ENCODE measurements at regions not wholly inside any gene's neighbourhood (a gene's known extent, or its start where the extent isn't known, plus 50 kb on each side); places are given as distances from the start of the nearest gene placed in this dataset.
"Not testable (repeated sequence)": the region's sequence is repeated elsewhere in the genome, so short reads cannot be mapped to it uniquely, and the experiment has no call there.

GRCh38 chr1:203559523-203559922, 65.6 kb downstream of the OPTC start:
- 79% methylated on average over 6 of the region's 6 CpGs for WGBS (ENCODE audit: low lambda C conversion rate, missing lambda C conversion rate)
- Histone ChIP-seq H3K79me2 (no peaks in the 10 kb centered on the region), H4K20me1 (ENCODE audit: insufficient read depth, poor library complexity, severe bottlenecking) (no peaks in the 10 kb centered on the region), H3K27ac (peak overlapping the region; percentile 72), H3K36me3 (replicated peaks; ENCODE audit: insufficient read depth, low read depth) (no peaks in the 10 kb centered on the region), H3K4me3 (no peak overlapping the region), H3K27me3 (no peaks in the 10 kb centered on the region), H3K4me1 (ENCODE audit: insufficient read depth) (peaks cover 32% of the 10 kb centered on the region), H3K9me3 (ENCODE audit: low read depth) (no peaks in the 10 kb centered on the region), H2AFZ (no peak overlapping the region), H3K4me2 (no peak overlapping the region), H3K9me2 (replicated peaks; ENCODE audit: insufficient read depth) (no peaks in the 10 kb centered on the region)
- no peak for TF ChIP-seq EZH2phosphoT487 (IDR thresholded peaks at IDR 0.05; ENCODE audit: low read depth, severe bottlenecking, unreplicated experiment)
- TF ChIP-seq CTCF (IDR thresholded peaks at IDR 0.05; ENCODE audit: poor library complexity): no peak
- TF ChIP-seq EZH2 (IDR thresholded peaks at IDR 0.05; ENCODE audit: borderline replicate concordance): no peak
- no peak for DNase-seq (ENCODE audit: low spot score)

- not testable (repeated sequence) for H3K4me2 ChIP-seq; H3K79me2 ChIP-seq; H3K27ac ChIP-seq; H4K20me1 ChIP-seq (ENCODE audit: insufficient read depth, poor library complexity, severe bottlenecking); DNase-seq (ENCODE audit: low spot score); H3K27me3 ChIP-seq; H2AFZ ChIP-seq; H3K9me3 ChIP-seq (ENCODE audit: low read depth); H3K4me3 ChIP-seq; H3K36me3 ChIP-seq (replicated peaks; ENCODE audit: insufficient read depth, low read depth); H3K9me2 ChIP-seq (replicated peaks; ENCODE audit: insufficient read depth)
- H3K4me1 ChIP-seq (ENCODE audit: insufficient read depth): peaks cover 11% of the 10 kb centered on the region
- WGBS (ENCODE audit: low lambda C conversion rate, missing lambda C conversion rate): 93% methylated on average over 1 of the region's 1 CpG
Observed at GRCh38 chr1:203561761-203562160, 64.9 kb upstream of the ATP2B4 start.

GRCh38 chr1:203563291-203563690, 63.3 kb upstream of the ATP2B4 start:
- no peak overlapping the region for H3K4me2 ChIP-seq
- peaks cover 5% of the 10 kb centered on the region for H3K4me1 ChIP-seq (ENCODE audit: insufficient read depth)
- no peaks in the 10 kb centered on the region for H3K9me2 ChIP-seq (replicated peaks; ENCODE audit: insufficient read depth)
- no peak for DNase-seq (ENCODE audit: low spot score)
- H3K27ac ChIP-seq: no peak overlapping the region
- no peak for TF ChIP-seq EZH2 (IDR thresholded peaks at IDR 0.05; ENCODE audit: borderline replicate concordance)
- H4K20me1 ChIP-seq (ENCODE audit: insufficient read depth, poor library complexity, severe bottlenecking): no peaks in the 10 kb centered on the region
- H3K4me3 ChIP-seq: no peak overlapping the region
- 79% methylated on average over 2 of the region's 2 CpGs for WGBS (ENCODE audit: low lambda C conversion rate, missing lambda C conversion rate)
- H3K27me3 ChIP-seq: no peaks in the 10 kb centered on the region
- H2AFZ ChIP-seq: no peak overlapping the region
- H3K36me3 ChIP-seq (replicated peaks; ENCODE audit: insufficient read depth, low read depth): no peaks in the 10 kb centered on the region
- no peaks in the 10 kb centered on the region for H3K9me3 ChIP-seq (ENCODE audit: low read depth)
- H3K79me2 ChIP-seq: no peaks in the 10 kb centered on the region

- Histone ChIP-seq H3K27me3 (no peaks in the 10 kb centered on the region), H3K9me2 (replicated peaks; ENCODE audit: insufficient read depth) (no peaks in the 10 kb centered on the region), H2AFZ (no peak overlapping the region), H3K36me3 (replicated peaks; ENCODE audit: insufficient read depth, low read depth) (no peaks in the 10 kb centered on the region), H3K79me2 (no peaks in the 10 kb centered on the region), H3K4me1 (ENCODE audit: insufficient read depth) (no peaks in the 10 kb centered on the region), H4K20me1 (ENCODE audit: insufficient read depth, poor library complexity, severe bottlenecking) (no peaks in the 10 kb centered on the region), H3K9me3 (ENCODE audit: low read depth) (no peaks in the 10 kb centered on the region), H3K4me3 (no peak overlapping the region), H3K4me2 (no peak overlapping the region), H3K27ac (no peak overlapping the region)
- DNase-seq (ENCODE audit: low spot score): no peak
- WGBS (ENCODE audit: low lambda C conversion rate, missing lambda C conversion rate): 87% methylated on average over 5 of the region's 5 CpGs
- TF ChIP-seq EZH2 (IDR thresholded peaks at IDR 0.05; ENCODE audit: borderline replicate concordance): no peak
- TF ChIP-seq CTCF (IDR thresholded peaks at IDR 0.05; ENCODE audit: poor library complexity): no peak
- TF ChIP-seq EZH2phosphoT487 (IDR thresholded peaks at IDR 0.05; ENCODE audit: low read depth, severe bottlenecking, unreplicated experiment): no peak
Observed at GRCh38 chr1:203564024-203564423, 62.6 kb upstream of the ATP2B4 start.

- no peak for DNase-seq (ENCODE audit: low spot score)
- TF ChIP-seq EZH2 (IDR thresholded peaks at IDR 0.05; ENCODE audit: borderline replicate concordance): no peak
- TF ChIP-seq CTCF (IDR thresholded peaks at IDR 0.05; ENCODE audit: poor library complexity): no peak
- no peak for TF ChIP-seq EZH2phosphoT487 (IDR thresholded peaks at IDR 0.05; ENCODE audit: low read depth, severe bottlenecking, unreplicated experiment)
- H3K4me2 ChIP-seq: no peak overlapping the region
- H3K79me2 ChIP-seq: no peaks in the 10 kb centered on the region
- no peak overlapping the region for H2AFZ ChIP-seq
- no peaks in the 10 kb centered on the region for H3K9me2 ChIP-seq (replicated peaks; ENCODE audit: insufficient read depth)
- H3K4me1 ChIP-seq (ENCODE audit: insufficient read depth): no peaks in the 10 kb centered on the region
- H3K36me3 ChIP-seq (replicated peaks; ENCODE audit: insufficient read depth, low read depth): no peaks in the 10 kb centered on the region
- H3K27me3 ChIP-seq: no peaks in the 10 kb centered on the region
- H3K9me3 ChIP-seq (ENCODE audit: low read depth): no peaks in the 10 kb centered on the region
- no peak overlapping the region for H3K4me3 ChIP-seq
- 86% methylated on average over 3 of the region's 3 CpGs for WGBS (ENCODE audit: low lambda C conversion rate, missing lambda C conversion rate)
- no peaks in the 10 kb centered on the region for H4K20me1 ChIP-seq (ENCODE audit: insufficient read depth, poor library complexity, severe bottlenecking)
- H3K27ac ChIP-seq: no peak overlapping the region
Observed at GRCh38 chr1:203565049-203565448, 61.6 kb upstream of the ATP2B4 start.
